ENCODE measurements at regions not wholly inside any gene's neighbourhood (a gene's known extent, or its start where the extent isn't known, plus 50 kb on each side); places are given as distances from the start of the nearest gene placed in this dataset.

GRCh38 chr6:132973514-132973993 lies 159.2 kb downstream of the RPS12 start:
- DNase-seq (ENCODE audit: low read depth, low spot score) = no peak

GRCh38 chr6:132974122-132974521 lies 159.8 kb downstream of the RPS12 start:
- DNase-seq (ENCODE audit: low read depth, low spot score) = no peak

GRCh38 chr6:132977413-132977812 lies 163.0 kb downstream of the RPS12 start:
- DNase-seq (ENCODE audit: low read depth, low spot score) = no peak

GRCh38 chr6:132978685-132979084 lies 164.3 kb downstream of the RPS12 start:
- DNase-seq (ENCODE audit: low read depth, low spot score) = no peak

GRCh38 chr6:132993738-132994137 lies 179.4 kb downstream of the RPS12 start:
- DNase-seq (ENCODE audit: low read depth, low spot score) = no peak

- no peak for DNase-seq (ENCODE audit: low read depth, low spot score)
These were observed 180.6 kb downstream of the RPS12 start for GRCh38 chr6:132995009-132995408.

GRCh38 chr6:132995432-132995831 lies 181.1 kb downstream of the RPS12 start:
- no peak for DNase-seq (ENCODE audit: low read depth, low spot score)

- DNase-seq (ENCODE audit: low read depth, low spot score) = no peak
These were observed 184.0 kb downstream of the RPS12 start for GRCh38 chr6:132998418-132998817.

GRCh38 chr6:133001040-133001565 lies 186.7 kb downstream of the RPS12 start:
- no peak for DNase-seq (ENCODE audit: low read depth, low spot score)

- no peak for DNase-seq (ENCODE audit: low read depth, low spot score)
These were observed 190.0 kb downstream of the RPS12 start for GRCh38 chr6:133004304-133004884.

GRCh38 chr6:133012774-133013173 lies 198.4 kb downstream of the RPS12 start:
- DNase-seq (ENCODE audit: low read depth, low spot score) = no peak

- DNase-seq (ENCODE audit: low read depth, low spot score) = no peak
These were observed 202.3 kb downstream of the RPS12 start for GRCh38 chr6:133016631-133017030.

- no peak for DNase-seq (ENCODE audit: low read depth, low spot score)
These were observed 203.2 kb downstream of the RPS12 start for GRCh38 chr6:133017581-133017980.

GRCh38 chr6:133026705-133027104 lies 212.3 kb downstream of the RPS12 start:
- DNase-seq (ENCODE audit: low read depth, low spot score) = no peak

- no peak for DNase-seq (ENCODE audit: low read depth, low spot score)
These were observed 207.9 kb upstream of the EYA4 start for GRCh38 chr6:133033263-133033662.

GRCh38 chr6:133034509-133035206 lies 206.5 kb upstream of the EYA4 start:
- no peak for DNase-seq (ENCODE audit: low read depth, low spot score)

- no peak for DNase-seq (ENCODE audit: low read depth, low spot score)
These were observed 200.9 kb upstream of the EYA4 start for GRCh38 chr6:133040094-133040802.

GRCh38 chr6:133040803-133041419 lies 200.2 kb upstream of the EYA4 start:
- DNase-seq (ENCODE audit: low read depth, low spot score) = no peak

- DNase-seq (ENCODE audit: low read depth, low spot score) = no peak
These were observed 198.5 kb upstream of the EYA4 start for GRCh38 chr6:133042550-133043120.

- no peak for DNase-seq (ENCODE audit: low read depth, low spot score)
These were observed 194.6 kb upstream of the EYA4 start for GRCh38 chr6:133046576-133046975.

- no peak for DNase-seq (ENCODE audit: low read depth, low spot score)
These were observed 194.0 kb upstream of the EYA4 start for GRCh38 chr6:133047065-133047665.
